Anterior cingulate cortex (tissue), 58 donors: ENCODE measurements at regions not wholly inside any gene's neighbourhood (a gene's known extent, or its start where the extent isn't known, plus 50 kb on each side); places are given as distances from the start of the nearest gene placed in this dataset.
A peak's percentile ranks its signal among the peaks of the same experiment; 100 is the strongest.

ENCODE experiments used
- DNase-seq, 58 donors: peaks; one replicate each; lab custom pipeline; 2025; lab: John Stamatoyannopoulos, UW

DNA sequence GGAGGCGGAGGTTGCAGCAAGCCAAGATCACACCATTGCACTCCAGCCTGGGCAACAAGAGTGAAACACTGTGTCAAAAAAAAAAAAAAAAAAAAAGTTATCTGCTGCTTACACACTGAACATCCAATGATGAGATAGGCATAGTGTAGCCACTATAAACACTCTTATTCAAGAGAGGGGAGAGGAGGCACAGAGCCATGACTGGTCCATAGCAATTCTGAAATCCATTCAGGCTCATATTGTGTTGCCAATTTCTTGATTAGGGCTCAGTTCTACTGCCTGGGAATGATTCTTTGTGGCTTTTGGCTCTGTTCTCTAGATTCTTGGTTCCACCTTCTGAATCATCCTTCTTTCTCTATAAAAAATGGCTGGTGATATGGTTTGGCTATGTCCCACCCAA, 136.1 kb downstream of the ZFP36L2 start:
- DNase-seq: no peak

DNA sequence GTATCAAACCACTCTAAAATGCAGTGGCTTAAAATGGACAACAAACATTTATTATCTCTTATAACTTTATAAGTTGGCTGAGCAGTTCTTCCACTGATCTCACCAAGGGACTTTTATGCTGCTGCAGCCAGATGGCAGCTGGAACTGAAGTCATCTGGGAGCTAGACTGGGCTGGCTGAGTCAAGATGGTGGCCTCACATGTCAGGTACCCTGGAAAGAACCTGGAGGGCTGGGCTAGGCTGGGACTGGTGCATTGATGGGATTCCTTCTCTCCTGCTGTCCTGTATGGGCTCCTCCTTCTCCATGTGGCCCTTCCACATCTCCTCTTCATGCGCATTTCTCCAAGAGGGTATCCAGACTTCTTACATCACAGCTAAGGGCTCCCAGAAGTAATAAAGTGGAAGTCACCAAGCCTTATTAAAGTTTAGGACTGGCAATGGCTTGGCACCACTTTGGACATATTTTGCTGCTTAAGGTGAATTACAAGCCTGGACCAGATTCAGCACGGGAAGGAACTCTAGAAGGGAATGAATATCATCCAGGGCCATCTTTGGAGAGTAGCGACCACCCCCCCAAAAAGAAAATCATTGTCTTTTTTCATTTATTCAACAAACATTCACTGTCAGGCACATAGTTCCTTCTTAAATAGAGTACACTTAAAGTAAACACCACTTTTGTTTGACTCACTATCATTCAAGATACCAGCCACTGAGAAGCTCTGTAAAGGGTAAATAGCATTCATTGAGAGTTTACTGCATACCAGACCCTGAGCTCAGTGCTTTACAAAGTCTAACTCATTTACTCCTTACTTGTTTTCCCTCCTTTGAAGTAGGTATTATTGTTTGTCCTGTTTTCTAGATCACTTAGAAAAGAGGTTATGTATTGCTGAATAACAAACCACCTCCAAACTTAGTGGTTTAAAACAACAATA, 138.0 kb downstream of the ZFP36L2 start:
- no peak for DNase-seq

DNA sequence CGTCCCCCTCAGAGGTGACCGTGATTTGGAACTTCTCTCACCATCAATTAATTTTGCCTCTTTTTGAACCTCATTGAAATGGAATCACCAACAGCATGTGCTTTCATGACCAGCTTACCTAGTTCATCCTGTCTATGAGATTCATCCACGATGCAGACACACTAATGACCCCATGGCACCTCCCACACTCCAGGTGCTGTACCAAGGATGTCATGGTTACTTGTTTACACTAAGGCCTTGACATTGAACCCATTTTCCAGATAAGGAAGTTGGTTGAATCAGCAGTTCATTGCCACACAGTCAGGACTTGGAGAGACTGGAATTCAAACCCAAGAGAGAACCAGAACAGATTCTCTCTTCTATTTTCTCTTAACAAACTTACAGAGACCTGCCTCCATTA, 139.0 kb downstream of the ZFP36L2 start:
- no peak for DNase-seq

DNA sequence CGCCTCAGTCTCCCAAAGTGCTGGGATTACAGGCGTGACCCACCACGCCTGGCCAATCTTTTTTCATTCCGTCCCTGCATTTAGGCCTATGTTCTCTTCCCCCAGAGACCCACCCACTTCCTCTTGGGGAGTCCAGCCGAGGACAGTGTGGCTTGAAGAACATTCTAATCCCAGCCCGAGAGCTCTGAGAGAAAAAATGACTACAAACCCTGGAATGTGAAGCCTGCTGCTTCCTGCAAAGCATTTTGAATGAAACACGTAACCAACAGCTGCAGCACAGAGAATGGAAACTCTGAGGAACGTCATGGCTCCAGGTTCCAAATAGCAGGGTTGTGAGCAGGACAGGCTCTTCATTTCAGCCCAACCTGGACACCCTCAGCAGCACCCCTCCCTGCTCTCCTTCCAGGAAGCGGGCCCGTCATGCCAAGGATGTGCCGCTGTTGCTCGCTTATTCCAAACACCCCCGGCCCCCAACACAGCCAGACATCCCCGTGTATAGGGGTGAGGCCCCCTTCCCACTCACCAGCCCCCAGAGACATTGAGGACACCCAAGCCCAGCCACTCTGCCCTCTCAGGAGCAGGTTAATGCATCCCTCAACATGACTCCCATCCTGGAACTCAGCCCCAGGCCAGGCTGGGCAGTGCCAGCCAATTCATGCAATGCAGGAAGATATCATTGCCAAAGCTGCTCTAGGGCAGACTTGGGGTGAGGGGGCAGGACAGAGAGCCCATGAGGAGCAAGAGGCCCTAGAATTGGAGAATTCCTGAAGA, 139.8 kb downstream of the ZFP36L2 start:
- DNase-seq: peak in 2 of 58 donors; percentile 25 to 26

DNA sequence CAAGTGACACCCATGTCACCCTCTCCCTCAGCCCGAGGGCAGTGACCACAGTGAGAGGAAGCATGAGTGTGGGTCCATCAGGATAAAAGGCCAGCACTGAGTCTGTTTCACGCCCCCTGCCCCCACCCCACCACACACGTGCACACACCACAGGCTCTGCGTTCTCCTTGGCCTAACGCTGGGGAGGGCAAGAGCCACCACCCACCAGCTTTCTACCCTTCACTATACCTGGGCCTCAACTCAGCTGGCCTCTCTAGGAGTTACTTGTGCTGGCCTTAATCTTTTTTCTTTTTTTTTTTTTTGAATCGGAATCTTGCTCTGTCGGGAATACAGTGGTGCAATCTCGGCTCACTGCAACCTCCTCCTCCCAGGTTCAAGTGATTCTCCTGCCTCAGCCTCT, 140.5 kb downstream of the ZFP36L2 start:
- no peak for DNase-seq

DNA sequence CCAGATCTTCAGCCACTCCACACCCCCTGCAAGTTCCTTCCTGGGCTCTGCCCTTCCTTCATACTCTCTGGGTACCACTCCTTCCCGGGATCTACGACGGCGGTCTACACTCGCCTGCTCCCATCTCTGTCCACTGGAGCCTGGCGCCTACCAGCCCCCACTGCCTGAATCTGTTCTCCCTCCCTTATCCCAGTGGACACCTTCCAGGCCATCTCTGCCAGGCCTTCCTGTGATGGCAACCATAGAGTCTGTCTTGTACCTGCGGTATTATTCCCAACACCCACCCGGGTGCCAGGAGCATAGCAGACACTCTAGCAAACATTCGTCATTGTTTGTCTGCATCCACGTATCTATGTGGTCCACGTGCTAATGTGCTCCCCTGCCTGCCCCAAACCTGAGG, 140.9 kb downstream of the ZFP36L2 start:
- no peak for DNase-seq

DNA sequence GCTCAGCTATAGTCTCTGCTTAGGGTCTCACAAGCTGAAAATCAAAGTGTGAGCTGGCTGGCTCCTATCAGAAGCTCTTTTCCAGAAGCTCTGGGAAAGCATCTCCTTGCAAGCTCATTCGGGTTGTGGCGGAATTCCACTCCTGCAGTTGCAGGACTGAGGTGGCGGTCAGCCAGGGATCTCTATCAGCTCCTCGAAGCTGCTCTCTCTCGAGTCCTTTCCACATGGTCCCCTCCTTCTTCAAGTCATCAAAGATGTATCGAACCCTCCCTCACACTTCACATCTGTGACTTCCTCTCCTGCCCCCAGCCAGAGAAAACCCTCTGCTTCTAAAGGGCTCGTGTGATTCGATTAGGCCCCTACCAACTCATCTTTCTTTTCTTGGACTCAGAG, 141.7 kb downstream of the ZFP36L2 start:
- DNase-seq: no peak

DNA sequence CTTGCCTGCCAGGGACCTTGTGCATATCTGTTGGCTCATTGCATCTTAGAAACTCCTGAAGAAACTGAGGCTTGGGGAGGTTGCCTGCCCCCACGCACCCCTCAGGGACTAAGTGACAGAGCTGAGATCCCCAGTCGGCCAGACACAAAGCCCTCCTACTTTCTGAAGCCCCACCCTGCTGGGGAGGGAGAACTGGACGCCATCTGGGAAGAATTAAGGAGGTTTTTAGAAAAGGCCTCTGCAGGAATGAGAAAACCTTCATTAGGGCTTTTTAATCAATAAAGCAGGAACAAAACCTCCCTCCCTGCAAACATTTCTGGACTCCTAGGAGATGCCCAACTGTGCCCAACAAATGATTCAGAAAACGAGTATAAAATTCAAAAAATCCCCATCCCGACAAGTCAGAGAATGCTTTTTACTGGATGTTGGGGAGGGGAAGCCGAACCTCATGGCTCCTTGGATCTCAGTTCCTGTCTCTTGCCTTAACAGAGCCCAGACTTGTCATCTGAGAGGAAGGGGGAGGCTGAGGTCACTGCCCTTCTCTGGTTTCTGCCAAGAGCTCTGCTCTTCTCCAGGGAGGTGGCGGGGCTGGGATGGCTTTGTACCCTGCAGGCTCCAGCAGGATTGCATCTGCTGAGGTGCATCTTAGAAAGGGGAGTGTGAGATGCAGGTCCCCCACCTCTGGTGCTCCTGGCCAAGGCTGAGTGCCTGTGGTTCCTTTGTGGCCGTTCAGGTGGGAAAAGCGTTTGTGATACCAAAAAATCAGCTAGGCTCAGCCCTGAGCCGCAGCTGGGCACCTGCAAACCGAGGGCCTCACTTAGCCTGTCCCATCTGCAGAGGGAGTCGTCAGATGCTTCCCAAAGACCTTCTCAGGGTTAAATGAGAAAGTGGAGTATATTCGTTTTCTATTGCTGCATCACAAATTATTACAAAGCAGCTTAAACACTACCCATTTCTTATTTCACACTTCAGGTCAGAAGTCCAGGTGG, 142.4 kb downstream of the ZFP36L2 start:
- peak in 39 of 58 donors; percentile 18 to 81 (median 46) for DNase-seq

DNA sequence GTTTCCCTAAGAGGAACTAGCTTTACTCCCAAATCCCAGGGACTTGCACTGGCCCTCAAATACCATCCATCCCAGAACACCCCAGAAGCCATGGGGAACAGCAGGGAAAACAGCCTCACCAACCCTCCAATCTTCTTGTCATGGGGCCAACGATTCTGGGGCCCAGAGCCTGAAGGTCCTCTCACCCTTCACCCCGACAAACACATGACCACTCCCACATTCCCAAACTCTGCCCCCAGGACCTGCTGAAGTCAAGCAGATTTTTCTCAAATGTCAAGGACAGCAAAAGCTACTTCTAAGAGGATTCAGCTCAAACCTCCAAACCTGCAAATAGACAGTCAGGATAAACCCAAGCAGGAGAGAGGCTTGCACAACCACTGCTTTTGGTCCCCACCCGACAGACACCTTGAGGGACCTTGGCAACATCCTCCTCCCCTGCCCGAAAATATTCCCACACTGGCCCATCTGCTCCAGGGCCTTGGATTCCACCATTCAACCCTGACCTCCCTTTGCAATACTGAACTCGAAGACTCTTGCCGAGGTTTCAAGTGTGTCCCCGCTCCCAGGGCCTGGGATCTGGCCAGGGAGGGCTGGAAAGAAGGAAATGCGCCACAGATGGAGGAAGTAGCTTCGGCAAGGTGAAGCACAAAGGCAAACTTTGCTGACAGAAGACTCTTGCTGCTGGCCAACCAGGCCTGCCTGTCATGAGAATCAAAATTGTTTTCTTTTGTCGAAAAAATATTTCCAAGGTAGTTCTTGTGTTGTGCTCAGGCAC, 143.3 kb downstream of the ZFP36L2 start:
- no peak for DNase-seq

DNA sequence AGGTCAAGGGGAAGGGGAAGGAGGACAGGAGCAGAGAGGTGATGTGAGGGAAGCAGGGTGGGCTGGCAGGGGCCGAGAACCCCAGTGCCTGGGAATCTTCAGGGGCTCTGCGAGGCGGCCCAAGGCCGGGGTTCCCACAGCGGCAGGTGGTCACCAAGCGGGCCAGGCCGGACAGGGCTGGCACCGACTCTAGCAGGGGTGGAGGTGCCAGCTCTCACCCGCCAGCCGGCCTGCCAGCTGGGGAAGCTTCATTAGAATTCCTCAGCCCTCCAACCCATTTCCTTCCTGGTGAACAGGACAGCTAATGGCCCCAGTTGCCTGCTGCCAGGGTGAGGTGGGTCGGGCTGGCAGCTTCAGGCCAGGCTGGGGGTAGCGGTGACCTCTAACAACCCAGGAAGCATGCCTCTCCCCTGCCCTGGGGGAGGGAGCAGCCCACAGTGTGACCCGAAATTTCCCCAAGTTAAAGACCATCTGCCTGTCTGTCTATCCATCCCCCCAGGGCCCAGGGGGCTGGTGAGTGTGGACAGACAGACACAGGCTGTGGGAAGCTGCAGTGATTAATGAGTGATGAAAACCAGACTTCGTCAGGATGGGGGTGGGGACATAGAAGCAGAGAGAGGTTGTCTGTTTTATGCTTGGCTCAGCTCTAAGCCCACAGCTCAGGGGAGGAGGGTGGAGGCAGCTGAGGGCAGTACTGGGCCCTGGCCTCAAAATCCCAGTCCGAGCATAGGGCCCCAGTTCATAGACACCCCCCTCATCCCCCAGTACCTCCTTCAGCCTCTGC, 144.1 kb downstream of the ZFP36L2 start:
- peak in 39 of 58 donors; percentile 23 to 84 (median 57) for DNase-seq

DNA sequence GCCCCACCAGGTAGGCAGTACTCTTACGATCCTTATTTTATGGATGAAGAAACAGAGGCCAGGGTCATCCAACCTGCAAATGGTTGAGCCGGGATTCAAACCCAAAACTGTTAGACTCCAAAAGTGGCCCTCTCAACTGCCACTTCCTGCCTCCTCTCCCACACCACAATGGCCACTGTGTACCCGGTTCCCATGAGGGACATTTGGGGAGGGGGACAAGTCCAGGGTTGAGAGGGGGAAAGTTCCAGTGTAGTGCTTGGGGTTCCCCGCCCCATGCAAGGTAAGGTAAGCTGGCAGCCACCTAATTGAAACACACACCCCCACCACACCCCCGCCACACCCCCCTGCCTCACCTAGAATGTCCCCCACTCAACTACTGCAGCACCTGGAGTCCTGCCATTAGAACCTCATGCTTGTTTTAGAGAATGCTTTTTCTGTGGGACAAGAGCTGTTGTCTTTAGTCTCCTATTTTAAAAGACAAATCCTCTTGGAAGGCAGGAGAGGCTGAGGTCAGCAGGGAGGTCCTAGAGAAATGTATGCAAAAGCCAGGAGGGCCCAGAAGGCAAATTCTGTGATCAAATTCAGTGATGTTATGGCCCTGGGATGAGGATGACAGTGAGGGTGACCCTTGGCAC, 145.2 kb downstream of the ZFP36L2 start:
- no peak for DNase-seq

DNA sequence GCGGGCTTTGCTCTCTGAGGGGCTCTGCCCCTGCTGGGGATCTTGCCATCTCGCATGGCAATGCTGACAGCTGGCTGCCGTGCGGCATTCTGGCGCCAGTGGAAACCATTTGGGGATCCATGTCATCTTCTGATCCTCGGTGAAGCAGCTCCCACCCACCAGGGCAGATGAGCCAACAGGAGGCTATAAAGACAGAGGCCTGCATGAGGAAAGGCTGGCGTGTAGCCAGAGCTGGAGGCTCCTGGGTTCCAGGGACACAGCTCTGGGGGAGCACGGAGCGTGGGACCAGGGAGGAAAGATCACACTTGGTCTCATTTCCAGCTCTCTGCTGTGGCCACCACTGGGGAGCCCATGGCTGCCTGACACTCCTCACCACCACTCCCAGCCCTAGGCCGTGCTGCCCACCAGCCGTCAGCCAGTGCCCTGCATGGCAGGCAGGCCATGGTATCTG, 145.8 kb downstream of the ZFP36L2 start:
- DNase-seq: no peak

DNA sequence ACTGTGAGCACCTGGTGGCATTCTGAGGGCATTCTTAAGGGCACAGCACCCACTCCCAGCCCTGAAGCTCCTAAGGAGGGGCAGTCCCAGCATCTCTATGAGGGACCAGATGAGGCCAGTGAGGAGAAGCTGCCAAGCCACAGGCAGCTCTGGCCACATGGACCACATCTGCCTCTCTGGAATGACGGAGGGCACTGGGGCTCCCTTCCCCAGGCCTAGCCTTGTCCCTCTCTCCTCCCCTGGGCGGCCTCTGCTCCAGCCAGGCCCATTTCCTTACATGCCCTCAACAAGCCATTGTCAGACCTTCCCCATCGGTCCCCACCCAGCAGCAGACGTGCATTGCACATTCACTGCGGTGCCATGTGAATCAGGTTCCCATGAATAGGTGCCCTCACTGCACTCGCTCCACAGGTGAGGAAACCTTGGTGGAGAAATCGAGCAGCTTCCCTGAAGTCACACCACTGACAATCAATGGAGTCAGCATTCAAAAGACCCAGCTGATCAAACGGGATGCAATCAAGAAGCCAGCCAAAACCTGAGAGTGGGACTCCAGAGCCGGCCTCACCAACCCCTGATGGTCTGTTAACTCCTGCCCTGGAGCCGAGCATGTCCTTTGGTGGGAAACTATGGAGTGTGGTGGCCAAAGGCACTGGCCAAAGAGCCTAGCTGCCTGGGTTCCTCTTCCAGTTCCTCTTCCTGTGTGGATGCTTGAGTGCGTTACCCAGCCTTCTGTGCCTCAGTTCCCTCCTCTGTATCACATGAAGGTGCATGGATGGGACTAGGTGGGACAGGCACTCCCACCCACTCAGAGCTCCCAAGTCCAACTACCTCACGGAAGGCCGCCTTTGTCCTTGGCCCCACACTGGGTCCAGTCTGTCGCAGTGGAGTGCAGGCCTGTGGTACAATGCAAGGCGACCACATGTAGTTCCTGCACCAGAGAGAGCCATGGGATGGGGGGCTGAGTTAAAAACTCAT, 147.3 kb downstream of the ZFP36L2 start:
- DNase-seq: no peak

DNA sequence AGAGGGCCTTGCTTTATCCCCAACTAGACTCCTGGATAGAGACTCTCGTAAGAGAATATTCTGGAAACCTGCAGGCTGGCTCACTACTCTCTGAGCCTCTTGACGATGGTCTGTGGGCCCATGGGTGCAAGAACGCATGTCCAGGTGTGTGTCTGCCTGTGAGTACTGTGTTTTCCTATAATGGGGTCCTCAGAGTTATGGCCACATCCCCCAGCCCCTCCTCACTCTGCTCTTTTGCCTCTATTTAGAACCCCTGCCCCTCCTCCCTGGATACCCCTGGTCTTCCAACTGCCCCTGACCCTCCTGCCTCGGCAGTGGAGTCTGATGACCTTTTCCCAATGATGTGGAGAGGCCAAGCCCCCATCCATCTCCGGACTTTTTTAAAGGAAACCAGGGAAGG, 148.1 kb downstream of the ZFP36L2 start:
- DNase-seq: no peak

DNA sequence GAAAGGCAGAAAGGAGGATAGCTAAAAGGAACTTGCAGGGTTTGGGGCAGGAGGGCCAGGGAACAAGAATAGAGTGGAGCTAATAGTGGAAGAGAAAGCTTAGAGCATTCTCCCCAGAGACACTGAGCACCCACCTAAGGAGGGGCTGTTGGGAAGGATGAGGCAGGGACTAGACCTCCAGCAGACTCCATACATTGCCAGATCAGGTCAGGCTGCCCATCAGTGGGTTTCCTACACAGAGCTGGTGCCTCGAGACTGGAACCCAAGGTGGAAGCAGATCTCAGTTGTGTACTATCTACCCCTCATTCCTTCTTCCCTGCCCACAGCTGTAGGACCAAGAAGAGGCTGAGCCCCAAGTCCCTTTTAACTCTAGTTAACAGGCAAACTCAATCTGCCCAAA, 148.5 kb downstream of the ZFP36L2 start:
- no peak for DNase-seq

DNA sequence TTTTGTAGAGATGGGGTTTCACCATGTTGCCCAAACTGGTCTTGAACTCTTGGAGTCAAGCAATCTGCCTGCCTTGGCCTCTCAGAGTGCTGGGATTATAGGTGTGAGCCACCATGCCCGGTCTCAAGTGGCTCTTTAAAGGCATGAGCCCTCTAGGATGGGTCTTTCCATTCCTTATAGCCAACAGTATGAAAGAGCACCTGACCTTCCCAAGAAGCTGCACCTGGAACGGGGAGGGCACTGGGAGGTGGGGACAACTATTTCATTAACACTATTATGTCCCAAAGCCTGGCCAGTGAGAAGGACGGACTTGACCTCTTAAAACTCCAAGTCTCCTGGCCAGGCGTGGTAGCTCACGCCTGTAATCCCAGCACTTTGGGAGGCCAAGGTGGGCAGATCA, 149.7 kb downstream of the ZFP36L2 start:
- DNase-seq: no peak
